ENCODE measurements at regions not wholly inside any gene's neighbourhood (a gene's known extent, or its start where the extent isn't known, plus 50 kb on each side); places are given as distances from the start of the nearest gene placed in this dataset.

DNA sequence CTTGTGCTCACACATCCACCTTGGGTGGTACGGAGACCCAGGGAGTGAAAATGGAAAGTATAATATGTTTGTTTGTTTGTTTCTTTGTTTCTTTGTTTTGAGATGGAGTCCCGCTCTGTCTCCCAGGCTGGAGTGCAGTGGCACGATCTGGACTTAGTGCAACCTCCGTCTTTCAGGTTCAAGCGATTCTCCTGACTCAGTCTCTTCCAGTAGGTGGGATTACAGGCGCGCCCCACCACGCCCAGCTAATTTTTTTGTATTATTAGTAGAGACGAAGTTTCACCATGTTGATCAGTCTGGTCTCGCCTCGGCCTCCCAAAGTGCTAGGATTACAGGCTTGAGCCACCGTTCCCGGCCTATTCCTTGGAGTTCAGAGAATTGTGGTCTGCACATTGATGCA is 115.4 kb downstream of the TRIM27 start:
- H3K4me3 ChIP-seq, result peak overlapping the region in 1 of 5 donors; percentile 29
- H3K27ac ChIP-seq, result no peak overlapping the region
- in situ Hi-C loops (cut with MboI; ENCODE audit: low pct_unique_long_range_greater_than_20kb in 2 of 9, low sequenced_read_pairs in 9 of 9, unreplicated experiment in 9 of 9), result no loop called here
- no peak for ATAC-seq (replicated peaks in 6 of 8)
- 2 to 40% (median 9%) methylated on average over 1 to 12 of the region's 13 CpGs for WGBS, 10 experiments
- no peaks in the 10 kb centered on the region for H3K4me1 ChIP-seq (replicated peaks in 1 of 2)

DNA sequence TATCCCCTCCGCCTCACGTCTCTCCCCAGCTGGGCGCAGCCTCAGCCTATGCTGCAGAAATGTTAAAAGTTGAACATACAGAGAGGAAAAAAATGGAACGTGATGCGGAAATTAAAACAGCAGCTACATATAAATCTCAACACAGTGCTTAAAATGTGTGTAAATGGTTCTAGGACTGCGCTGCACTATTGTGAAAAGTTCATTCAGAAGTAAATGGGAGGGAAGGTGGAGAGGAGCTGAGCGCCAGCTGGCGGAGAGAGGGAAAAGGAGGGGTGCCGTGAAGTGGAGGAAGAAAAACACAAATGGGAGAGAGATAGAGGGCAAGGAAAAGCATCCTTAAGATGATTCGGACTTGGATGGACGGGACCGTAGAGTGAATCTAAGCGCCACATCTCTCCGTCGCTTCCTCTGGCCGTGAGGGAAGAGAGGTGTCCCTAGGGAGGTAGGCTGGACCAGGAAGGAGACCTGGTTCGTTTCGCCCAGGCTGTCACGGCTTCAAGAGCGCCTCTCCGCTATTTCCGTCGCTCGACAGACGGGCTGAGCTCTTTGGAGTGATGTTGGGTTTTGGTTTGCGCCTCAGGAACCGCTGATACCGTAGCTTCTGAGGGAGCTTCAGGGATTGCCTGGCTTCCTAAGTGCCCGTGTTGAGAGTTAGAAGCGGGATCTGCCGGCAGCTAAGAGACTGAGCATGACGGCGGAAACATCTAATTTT is 113.7 kb downstream of the TRIM27 start:
- no peaks in the 10 kb centered on the region for H3K4me1 ChIP-seq (replicated peaks in 1 of 2)
- peak overlapping the region in 1 of 5 donors; percentile 1 for H3K4me3 ChIP-seq
- 0 to 6% (median 2%) methylated on average over 2 to 22 of the region's 33 CpGs for WGBS, 10 experiments
- ATAC-seq (replicated peaks in 6 of 8), result peak in 2 of 8 experiments; percentile 18 to 47
- in situ Hi-C loops (cut with MboI; ENCODE audit: low pct_unique_long_range_greater_than_20kb in 2 of 9, low sequenced_read_pairs in 9 of 9, unreplicated experiment in 9 of 9), result no loop called here
- H3K27ac ChIP-seq, result no peak overlapping the region

DNA sequence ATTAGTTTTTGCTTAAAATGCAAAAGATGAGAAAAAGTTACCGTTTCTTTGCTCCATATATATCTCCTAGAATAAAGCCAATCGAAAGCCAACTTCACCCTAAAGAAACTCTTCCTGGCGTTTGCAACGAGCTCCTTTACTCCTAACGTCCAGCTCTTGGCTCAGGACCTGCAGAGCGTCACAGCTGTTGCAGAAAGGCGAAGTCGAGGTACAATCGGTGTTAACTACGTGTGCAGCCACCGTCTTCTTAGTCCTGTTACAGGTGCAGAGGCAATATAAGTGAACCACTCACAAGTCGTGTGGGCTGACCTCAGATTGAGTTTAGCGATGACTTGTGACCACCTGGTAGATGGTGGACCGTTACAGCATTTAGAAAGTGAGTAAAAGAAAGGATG is 113.1 kb downstream of the TRIM27 start:
- ATAC-seq (replicated peaks in 6 of 8), result peak in 1 of 8 experiments; percentile 4
- no peaks in the 10 kb centered on the region for H3K4me1 ChIP-seq (replicated peaks in 1 of 2)
- H3K4me3 ChIP-seq, result no peak overlapping the region
- 0 to 7% (median 1%) methylated on average over 3 to 12 of the region's 14 CpGs for WGBS, 10 experiments
- in situ Hi-C loops (cut with MboI; ENCODE audit: low pct_unique_long_range_greater_than_20kb in 2 of 9, low sequenced_read_pairs in 9 of 9, unreplicated experiment in 9 of 9), result no loop called here
- no peak overlapping the region for H3K27ac ChIP-seq

DNA sequence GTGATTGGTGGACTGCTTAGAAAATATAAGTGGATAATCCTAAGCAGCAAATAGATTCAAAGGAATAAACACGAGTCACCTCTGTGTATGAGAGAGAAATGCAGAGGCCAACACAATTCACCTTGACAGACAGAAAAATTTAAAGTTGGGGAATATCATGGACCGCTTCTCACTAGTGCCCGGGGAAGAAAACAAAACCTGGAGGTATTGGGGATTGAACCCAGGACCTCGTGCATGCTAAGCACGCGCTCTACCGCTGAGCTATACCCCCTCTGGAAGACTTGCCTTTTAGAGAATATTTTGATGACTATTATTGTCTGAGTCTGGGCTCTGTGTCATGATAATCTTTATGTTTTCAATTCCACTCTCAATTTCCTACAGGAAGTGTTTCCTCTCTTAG is 111.9 kb downstream of the TRIM27 start:
- 0 to 20% (median 0%) methylated on average over 2 to 6 of the region's 7 CpGs; no CpG with 5 or more reads in 1 of the 10 experiments for WGBS, 10 experiments
- no peak overlapping the region for H3K27ac ChIP-seq
- peak in 3 of 8 experiments; percentile 13 to 36 (median 32) for ATAC-seq (replicated peaks in 6 of 8)
- H3K4me1 ChIP-seq (replicated peaks in 1 of 2), result no peaks in the 10 kb centered on the region
- H3K4me3 ChIP-seq, result no peak overlapping the region
- in situ Hi-C loops (cut with MboI; ENCODE audit: low pct_unique_long_range_greater_than_20kb in 2 of 9, low sequenced_read_pairs in 9 of 9, unreplicated experiment in 9 of 9), result no loop called here

DNA sequence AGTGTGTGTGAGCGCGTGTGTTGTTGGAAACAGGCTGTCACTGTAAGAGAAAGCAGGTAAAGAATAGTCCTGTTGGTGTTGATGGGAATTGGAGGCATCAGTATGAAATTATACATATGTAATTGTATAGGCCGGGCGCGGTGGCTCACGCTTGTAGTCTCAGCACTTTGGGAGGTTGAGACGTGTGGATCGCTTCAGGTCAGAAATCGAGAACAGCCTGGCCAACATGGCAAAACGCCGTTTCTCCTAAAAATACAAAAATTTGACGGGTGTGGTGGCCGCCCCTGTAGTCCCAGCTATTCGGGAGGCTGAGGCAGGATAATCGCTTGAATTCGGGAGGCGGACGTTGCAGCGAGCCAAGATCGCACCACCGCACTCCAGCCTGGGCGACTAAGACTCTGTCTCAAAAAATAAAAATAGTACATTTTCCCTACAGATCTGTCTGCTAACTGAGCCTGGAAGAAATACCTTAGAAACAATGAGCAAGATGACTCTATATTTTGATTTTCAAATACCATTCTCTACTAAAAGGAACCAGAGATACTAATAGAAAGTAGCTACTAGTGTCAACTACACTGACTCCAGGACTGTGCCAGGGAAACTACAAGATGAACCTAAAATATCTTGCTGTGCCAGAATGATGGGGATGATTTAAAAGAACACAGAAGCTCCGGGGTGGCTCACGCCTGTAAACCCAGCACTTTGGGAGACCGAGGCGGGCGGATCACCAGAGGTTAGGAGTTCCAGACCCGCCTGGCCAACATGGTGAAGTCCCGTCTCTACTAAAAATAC is 110.8 kb downstream of the TRIM27 start:
- Histone ChIP-seq H3K4me3 (no peak overlapping the region), H3K4me1 (replicated peaks in 1 of 2) (no peaks in the 10 kb centered on the region), H3K27ac (no peak overlapping the region)
- in situ Hi-C loops (cut with MboI; ENCODE audit: low pct_unique_long_range_greater_than_20kb in 2 of 9, low sequenced_read_pairs in 9 of 9, unreplicated experiment in 9 of 9), result no loop called here
- ATAC-seq (replicated peaks in 6 of 8), result no peak
- WGBS, 10 experiments, result 5 to 23% (median 13%) methylated on average over 2 to 23 of the region's 29 CpGs; no CpG with 5 or more reads in 1 of the 10 experiments

DNA sequence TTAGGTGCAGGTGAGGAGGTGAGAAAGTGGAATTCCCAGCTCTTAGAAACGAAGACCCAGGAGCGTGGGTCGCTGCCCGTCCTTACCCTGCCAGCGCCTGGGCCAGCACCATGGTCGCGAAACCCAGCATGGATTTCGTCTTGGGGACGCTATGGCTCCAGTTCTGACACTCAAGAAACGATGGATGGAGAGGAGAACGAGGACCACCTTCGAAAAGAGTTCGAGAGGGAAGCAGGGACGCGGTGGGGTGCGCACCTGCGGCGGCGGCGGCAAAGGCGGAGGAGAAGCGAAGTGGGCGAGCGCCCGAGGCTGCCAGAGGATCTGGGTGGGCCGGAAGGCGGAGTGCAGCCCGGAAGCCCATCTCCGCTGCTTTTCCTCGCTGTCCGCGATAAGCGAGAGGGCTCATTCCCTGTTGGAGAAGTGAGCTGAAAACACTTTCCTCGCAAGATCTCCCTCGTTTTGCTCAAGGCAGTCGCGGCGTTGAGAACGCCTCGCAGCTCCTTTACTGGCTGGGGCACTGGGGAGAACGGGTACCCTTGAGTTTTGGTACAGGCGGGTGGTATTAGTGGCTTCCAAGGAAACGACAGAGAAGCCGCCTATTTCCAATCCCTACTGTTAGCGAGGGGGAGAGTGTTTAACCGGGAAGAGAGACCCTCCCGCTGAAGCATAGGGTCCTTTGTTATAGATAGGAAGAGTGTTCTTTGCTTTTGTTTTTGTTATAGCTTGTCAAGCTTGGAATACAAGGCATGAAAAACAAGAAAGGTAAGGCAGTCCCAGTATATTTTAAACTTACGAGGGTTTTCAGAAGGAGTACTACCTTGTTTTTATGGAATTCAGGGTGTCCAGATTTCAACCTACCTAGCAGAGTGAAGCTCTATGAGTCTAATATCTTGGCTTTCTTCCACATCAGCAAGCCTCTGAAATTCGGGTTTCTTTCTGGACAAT is 109.5 kb downstream of the TRIM27 start:
- no peak overlapping the region for H3K27ac ChIP-seq
- no peaks in the 10 kb centered on the region for H3K4me1 ChIP-seq (replicated peaks in 1 of 2)
- 0 to 38% (median 1%) methylated on average over 1 to 37 of the region's 49 CpGs for WGBS, 10 experiments
- in situ Hi-C loops (cut with MboI; ENCODE audit: low pct_unique_long_range_greater_than_20kb in 2 of 9, low sequenced_read_pairs in 9 of 9, unreplicated experiment in 9 of 9), result no loop called here
- peak in 3 of 8 experiments; percentile 5 to 34 (median 21) for ATAC-seq (replicated peaks in 6 of 8)
- peak overlapping the region in 3 of 5 donors; percentile 13 to 22 (median 22) for H3K4me3 ChIP-seq

DNA sequence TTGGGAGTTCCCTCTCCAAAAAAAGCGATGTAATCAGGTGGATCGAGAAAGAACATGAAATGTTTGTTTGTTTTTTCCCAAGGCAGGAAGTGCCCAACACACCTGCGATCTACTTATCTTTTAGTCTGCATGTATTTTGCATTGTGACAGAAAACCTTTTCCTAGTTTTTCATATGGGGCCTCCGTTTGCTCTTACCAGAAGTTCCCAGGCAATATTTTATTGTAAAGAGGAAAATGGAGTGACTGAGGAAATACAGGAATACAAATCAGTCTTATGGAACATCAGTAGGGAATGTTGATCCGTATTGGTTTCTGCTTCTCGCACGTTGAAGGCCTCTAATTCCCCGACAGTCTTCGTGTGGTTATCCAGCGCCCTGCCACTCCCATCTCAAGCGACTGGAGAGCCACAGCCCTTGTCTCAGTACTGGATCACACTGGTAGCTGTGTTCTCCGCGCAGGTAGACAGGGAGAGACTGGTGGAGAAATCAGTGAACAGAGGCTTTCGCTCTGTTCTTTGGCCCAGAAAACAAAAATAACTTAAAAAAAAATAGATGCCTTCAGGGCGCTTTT is 107.4 kb downstream of the TRIM27 start:
- Histone ChIP-seq H3K4me3 (peak overlapping the region in 2 of 5 donors; percentile 14 to 28), H3K27ac (no peak overlapping the region), H3K4me1 (replicated peaks in 1 of 2) (no peaks in the 10 kb centered on the region)
- peak in 2 of 8 experiments; percentile 5 to 10 for ATAC-seq (replicated peaks in 6 of 8)
- WGBS, 10 experiments, result 0 to 30% (median 11%) methylated on average over 3 to 14 of the region's 15 CpGs; no CpG with 5 or more reads in 1 of the 10 experiments
- in situ Hi-C loops (cut with MboI; ENCODE audit: low pct_unique_long_range_greater_than_20kb in 2 of 9, low sequenced_read_pairs in 9 of 9, unreplicated experiment in 9 of 9), result no loop called here

DNA sequence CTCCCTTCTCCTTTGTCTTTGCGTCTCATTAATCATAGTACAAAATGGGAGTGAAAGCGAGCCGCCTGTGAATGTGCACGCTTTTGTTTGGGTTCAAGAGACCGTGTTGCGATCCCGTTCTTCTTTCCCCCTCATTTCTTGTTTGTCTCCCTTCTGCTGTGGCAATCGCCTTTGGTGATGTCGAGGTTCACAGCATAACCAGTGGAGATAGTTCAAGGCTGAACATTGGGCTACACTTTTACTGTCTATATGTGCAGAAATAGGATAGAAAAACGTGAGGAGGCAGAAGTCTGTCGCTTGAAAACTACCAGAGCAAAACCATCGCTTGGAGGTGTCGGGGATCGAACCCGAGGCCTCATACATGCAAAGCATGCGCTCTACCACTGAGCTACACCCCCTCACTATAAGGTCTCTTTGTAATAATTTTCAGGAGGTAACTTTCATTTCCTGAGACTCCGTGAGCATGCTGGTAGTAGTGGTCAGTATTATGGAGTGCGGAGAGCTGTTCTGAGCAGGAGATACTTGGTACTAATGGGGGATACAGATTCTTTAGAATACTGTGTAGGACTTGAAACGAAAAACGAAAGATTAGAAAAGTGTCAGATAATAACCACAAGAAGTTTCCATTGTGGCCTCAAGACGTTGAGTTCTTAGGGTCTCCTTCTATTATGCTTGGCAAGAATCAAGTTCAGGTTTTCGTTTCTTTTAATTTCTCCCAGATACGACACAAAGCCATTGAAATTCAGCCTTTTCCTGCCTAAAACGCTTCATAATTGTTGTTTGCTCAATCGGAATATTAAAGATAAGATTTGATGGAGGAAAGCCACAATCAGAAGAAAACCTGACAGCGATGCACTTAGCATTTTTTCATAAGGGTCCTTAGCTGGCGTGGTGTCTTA is 106.6 kb downstream of the TRIM27 start:
- peak in 6 of 8 experiments; percentile 29 to 95 (median 80) for ATAC-seq (replicated peaks in 6 of 8)
- Histone ChIP-seq H3K4me1 (replicated peaks in 1 of 2) (no peaks in the 10 kb centered on the region), H3K27ac (no peak overlapping the region), H3K4me3 (peak overlapping the region in 2 of 5 donors; percentile 14 to 28)
- in situ Hi-C loops (cut with MboI; ENCODE audit: low pct_unique_long_range_greater_than_20kb in 2 of 9, low sequenced_read_pairs in 9 of 9, unreplicated experiment in 9 of 9), result no loop called here
- WGBS, 10 experiments, result 0 to 15% (median 3%) methylated on average over 2 to 23 of the region's 27 CpGs

DNA sequence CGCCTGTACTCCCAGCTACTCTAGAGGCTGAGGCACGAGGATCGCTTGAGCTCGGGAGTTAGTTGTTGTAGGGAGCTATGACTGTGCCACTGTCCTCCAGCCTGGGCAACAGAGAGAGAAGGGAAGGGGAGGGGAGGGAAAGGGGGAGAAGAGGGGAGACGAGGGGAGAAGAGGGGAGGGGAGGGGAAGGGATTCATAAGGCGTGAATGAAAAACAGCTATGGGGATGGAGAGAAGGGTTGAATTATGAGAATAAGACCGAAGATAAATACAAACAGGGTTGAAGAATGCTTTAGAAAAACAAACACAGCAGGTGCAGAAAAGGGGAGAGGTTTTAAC is 106.0 kb downstream of the TRIM27 start:
- peak in 1 of 8 experiments; percentile 7 for ATAC-seq (replicated peaks in 6 of 8)
- no peaks in the 10 kb centered on the region for H3K4me1 ChIP-seq (replicated peaks in 1 of 2)
- in situ Hi-C loops (cut with MboI; ENCODE audit: low pct_unique_long_range_greater_than_20kb in 2 of 9, low sequenced_read_pairs in 9 of 9, unreplicated experiment in 9 of 9), result no loop called here
- H3K27ac ChIP-seq, result no peak overlapping the region
- 0 to 40% (median 8%) methylated on average over 1 to 5 of the region's 7 CpGs; no CpG with 5 or more reads in 3 of the 10 experiments for WGBS, 10 experiments
- H3K4me3 ChIP-seq, result no peak overlapping the region

DNA sequence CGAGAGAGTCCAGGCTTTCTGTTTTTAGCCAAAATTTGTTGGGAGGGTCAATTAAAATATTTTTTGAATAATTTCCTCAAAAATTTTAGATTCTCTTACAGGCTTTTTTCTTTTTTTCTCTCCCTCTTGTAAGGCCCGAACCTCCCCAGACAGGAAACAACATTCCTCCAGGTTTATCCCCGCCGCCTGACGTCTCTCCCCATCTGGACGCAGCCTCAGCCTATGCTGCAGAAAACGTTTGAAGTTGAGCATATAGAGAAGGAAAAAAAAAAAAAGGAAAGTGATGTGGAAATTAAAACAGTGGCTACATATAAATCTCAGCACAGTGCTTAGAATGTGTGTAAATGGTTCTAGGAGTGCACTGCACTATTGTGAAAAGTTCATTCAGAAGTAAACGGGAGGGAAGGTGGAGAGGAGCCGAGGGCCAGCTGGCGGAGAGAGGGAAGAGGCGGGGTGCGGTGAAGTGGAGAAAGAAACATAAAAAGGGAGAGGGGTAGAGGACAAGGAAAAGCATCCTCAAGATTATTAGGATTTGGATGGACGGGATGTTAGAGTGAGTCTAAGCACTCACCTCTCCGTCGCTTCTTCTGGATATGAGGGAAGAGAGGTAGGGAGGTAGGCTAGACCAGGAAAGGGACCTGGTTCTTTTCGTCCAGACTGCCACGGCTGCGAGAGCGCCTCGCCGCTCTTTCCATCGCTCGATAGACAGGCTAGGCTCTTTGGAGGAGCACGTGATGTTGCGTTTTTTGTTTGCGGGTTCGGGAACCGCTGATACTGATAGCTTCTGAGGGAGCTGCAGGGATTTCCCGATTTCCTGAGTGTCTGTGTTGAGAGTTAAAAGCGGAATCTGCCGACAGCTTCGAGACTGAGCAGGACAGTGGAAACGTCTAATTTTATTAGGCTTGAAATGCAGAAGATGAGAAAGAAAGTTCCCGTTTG is 98.7 kb downstream of the TRIM27 start:
- ATAC-seq (replicated peaks in 6 of 8), result peak in 3 of 8 experiments; percentile 21 to 74 (median 22)
- no peak overlapping the region for H3K27ac ChIP-seq
- in situ Hi-C loops (cut with MboI; ENCODE audit: low pct_unique_long_range_greater_than_20kb in 2 of 9, low sequenced_read_pairs in 9 of 9, unreplicated experiment in 9 of 9), result loop anchor here in 2 of 9 experiments (25.0 kb wide), 2 partner anchors 162 to 187 kb away; partner anchors contain the start of gene ZNF311 (in 1 of the 2)
- H3K4me3 ChIP-seq, result peak overlapping the region in 1 of 5 donors; percentile 33
- WGBS, 10 experiments, result 1 to 5% (median 3%) methylated on average over 6 to 32 of the region's 34 CpGs
- peaks cover 0 to 5% of the 10 kb centered on the region in 2 donors for H3K4me1 ChIP-seq (replicated peaks in 1 of 2)

Measured in motor neuron (in vitro differentiated cells).